Kidney (tissue), 13 donors: ENCODE measurements at regions not wholly inside any gene's neighbourhood (a gene's known extent, or its start where the extent isn't known, plus 50 kb on each side); places are given as distances from the start of the nearest gene placed in this dataset.

ENCODE experiments used
- DNase-seq, 5 donors: peaks; one replicate each; pipeline ENCODE4 v3.0.0-alpha.2; 2013 to 2020
- FAIRE-seq: peaks from 2 replicates; lab custom pipeline; 2012; peaks lifted over from hg19 to GRCh38; lab: Jason Lieb, UNC
- H3K27ac ChIP-seq, 2 donors: one replicate each; pipeline ENCODE4 v1.7.0; 2013; ENCODE audit warnings: low read depth in 2 of 2, low read length in 2 of 2, inconsistent platforms in 1 of 2
- H3K27me3 ChIP-seq: one replicate; pipeline ENCODE4 v1.7.1; 2013; ENCODE audit warnings: low read length, inconsistent platforms; ENCODE audit not compliant: control insufficient read depth, insufficient read depth
- H3K36me3 ChIP-seq, 3 donors: one replicate each; pipeline versions ENCODE4 v1.7.0 to v1.7.1; 2013; ENCODE audit warnings: low read length in 3 of 3, control low read depth in 1 of 3, inconsistent platforms in 1 of 3; ENCODE audit not compliant: insufficient read depth in 3 of 3, control insufficient read depth in 2 of 3
- H3K4me1 ChIP-seq, 3 donors: one replicate each; pipeline versions ENCODE4 v1.7.0 to v1.7.1; 2013; ENCODE audit warnings: low read length in 3 of 3, inconsistent platforms in 1 of 3, low read depth in 1 of 3; ENCODE audit not compliant: control insufficient read depth in 2 of 3, insufficient read depth in 2 of 3
- H3K4me3 ChIP-seq, 3 donors: one replicate each; pipeline versions ENCODE4 v1.7.0 to v1.8.1; 2013; ENCODE audit warnings: low read length in 3 of 3, control low read depth in 1 of 3, inconsistent platforms in 1 of 3
- H3K9ac ChIP-seq, 3 donors: one replicate each; pipeline versions ENCODE4 v1.7.0 to v1.7.1; 2013; ENCODE audit warnings: low read length in 3 of 3, control low read depth in 1 of 3, inconsistent platforms in 1 of 3
- H3K9me3 ChIP-seq, 3 donors: one replicate each; pipeline versions ENCODE4 v1.7.0 to v1.7.1; 2013; ENCODE audit warnings: low read length in 3 of 3, control low read depth in 1 of 3, inconsistent platforms in 1 of 3; ENCODE audit not compliant: control insufficient read depth in 2 of 3, insufficient read depth in 1 of 3
- intact Hi-C: fragments of 100-400 bp; cut with DNase I; formaldehyde crosslinking; loops from one replicate; pipeline ENCODE4 v1.11.1; 2022
- TF ChIP-seq, protein P1 (sequence below): IDR thresholded peaks from 3 replicates; pipeline ENCODE4 v1.5.1; 2012; ENCODE audit warnings: mild to moderate bottlenecking, moderate library complexity, borderline replicate concordance; ENCODE audit not compliant: insufficient read depth; ENCODE audit errors: extremely low read depth
- donor health status: control.
- donor health status: control.
- donor health status: control.
- donor health status: control.
- donor health status: control.
- donor health status: DM: yes; HTN: yes; CAD: no.
- donor health status: Normal renal cell carcinoma (clear cell type).

DNA sequence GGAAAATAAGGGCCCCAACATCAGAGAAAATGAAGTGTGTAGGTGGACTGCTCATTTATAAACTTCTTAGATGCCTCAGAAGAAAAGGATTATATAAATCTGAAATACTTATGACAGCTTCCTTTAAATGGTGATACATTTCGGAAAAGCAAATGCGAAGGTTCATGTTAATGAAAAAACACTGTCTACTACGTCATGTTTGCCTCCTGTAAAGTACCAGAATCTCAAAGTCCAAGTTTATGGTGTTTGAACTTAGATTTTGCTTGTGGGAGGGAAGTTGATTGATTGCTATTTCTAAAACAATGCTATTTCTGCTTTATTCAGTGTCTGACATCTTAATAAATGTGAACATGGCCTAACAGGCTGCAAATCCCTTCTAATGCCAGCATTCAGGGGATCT is 514.6 kb downstream of the ZNF608 start:
- Histone ChIP-seq H3K27ac (no peak overlapping the region), H3K27me3 (no peaks in the 10 kb centered on the region), H3K9ac (no peak overlapping the region), H3K9me3 (no peaks in the 10 kb centered on the region), H3K4me3 (no peak overlapping the region), H3K4me1 (no peaks in the 10 kb centered on the region), H3K36me3 (no peaks in the 10 kb centered on the region)
- TF ChIP-seq, protein P1, sequence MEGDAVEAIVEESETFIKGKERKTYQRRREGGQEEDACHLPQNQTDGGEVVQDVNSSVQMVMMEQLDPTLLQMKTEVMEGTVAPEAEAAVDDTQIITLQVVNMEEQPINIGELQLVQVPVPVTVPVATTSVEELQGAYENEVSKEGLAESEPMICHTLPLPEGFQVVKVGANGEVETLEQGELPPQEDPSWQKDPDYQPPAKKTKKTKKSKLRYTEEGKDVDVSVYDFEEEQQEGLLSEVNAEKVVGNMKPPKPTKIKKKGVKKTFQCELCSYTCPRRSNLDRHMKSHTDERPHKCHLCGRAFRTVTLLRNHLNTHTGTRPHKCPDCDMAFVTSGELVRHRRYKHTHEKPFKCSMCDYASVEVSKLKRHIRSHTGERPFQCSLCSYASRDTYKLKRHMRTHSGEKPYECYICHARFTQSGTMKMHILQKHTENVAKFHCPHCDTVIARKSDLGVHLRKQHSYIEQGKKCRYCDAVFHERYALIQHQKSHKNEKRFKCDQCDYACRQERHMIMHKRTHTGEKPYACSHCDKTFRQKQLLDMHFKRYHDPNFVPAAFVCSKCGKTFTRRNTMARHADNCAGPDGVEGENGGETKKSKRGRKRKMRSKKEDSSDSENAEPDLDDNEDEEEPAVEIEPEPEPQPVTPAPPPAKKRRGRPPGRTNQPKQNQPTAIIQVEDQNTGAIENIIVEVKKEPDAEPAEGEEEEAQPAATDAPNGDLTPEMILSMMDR = no peak
- intact Hi-C loops = no loop called here
- DNase-seq (no peak), FAIRE-seq (no peak)

DNA sequence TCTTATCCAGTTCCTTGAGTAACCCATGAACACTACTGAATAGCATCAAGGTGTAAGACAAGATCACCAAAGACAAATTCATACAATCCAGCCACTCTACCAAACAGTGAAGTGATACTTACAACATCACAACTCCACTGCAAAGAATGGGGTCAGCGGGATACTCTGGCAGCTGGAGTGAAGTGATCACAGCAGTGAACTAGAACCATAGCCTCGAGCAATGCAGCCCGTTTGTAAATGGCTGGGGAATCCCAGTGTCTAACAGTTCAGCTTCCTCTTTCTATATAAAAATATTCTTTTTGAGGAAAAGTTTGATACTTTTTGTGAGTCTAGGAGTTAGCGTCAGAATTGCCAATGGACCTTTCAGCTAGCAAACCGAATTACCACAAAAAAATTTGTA is 515.2 kb downstream of the ZNF608 start:
- DNase-seq = no peak
- TF ChIP-seq, protein P1 = no peak
- Histone ChIP-seq H3K4me1 (no peaks in the 10 kb centered on the region), H3K4me3 (no peak overlapping the region), H3K27me3 (no peaks in the 10 kb centered on the region), H3K27ac (no peak overlapping the region), H3K36me3 (no peaks in the 10 kb centered on the region), H3K9me3 (no peaks in the 10 kb centered on the region), H3K9ac (no peak overlapping the region)
- intact Hi-C loops = no loop called here
- FAIRE-seq = no peak

DNA sequence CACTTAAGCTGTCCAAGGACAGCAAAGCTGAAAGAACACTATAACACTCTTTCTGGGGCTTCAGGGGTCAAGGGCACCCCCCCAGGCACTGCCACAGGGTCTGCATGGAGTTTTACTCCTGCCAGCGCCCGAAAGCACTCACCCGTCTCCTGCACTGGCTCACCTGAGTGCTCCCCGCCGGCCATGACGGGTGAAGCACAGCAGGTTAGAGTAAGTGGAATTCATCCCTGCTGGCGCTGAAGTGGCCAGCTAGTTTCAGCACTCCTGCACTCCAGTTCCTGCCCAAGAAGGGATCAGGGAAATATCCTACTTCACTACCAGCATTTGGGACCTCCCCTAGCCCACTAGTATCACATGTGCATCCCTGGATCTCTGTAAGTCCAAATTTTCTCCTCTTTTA is 516.0 kb downstream of the ZNF608 start:
- intact Hi-C loops = no loop called here
- Histone ChIP-seq H3K9ac (no peak overlapping the region), H3K27me3 (no peaks in the 10 kb centered on the region), H3K9me3 (no peaks in the 10 kb centered on the region), H3K36me3 (no peaks in the 10 kb centered on the region), H3K27ac (no peak overlapping the region), H3K4me1 (no peaks in the 10 kb centered on the region), H3K4me3 (no peak overlapping the region)
- TF ChIP-seq, protein P1 = no peak
- DNase-seq (peak in 2 of 5 donors; percentile 23 to 35), FAIRE-seq (no peak)

DNA sequence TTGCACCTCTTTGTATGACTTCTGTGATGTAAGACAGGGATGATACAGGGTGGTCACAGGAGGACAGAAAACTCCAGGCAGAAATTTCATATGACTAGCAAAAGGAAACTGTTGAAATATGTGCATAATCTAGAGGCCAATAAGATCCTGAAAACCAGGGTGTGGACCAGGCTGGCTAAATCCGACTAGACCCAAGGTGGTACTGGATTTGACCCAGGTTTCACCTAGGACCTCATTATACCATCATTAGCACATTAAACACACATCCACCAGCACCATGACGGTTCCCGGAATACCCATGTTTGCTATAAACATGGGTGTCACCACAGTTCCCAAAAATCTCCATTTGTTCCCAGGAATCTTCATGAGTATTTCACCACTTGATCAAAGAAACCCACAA is 517.1 kb downstream of the ZNF608 start:
- no peaks in the 10 kb centered on the region for H3K4me1 ChIP-seq
- intact Hi-C loops = no loop called here
- no peak for FAIRE-seq

More for the DNA sequence above, 517.1 kb downstream of the ZNF608 start:
- Histone ChIP-seq H3K36me3 (no peaks in the 10 kb centered on the region), H3K9ac (no peak overlapping the region), H3K27me3 (no peaks in the 10 kb centered on the region), H3K27ac (no peak overlapping the region), H3K9me3 (no peaks in the 10 kb centered on the region), H3K4me3 (no peak overlapping the region)
- TF ChIP-seq, protein P1 = no peak
- no peak for DNase-seq
